HG03439 (cell line): ENCODE measurements at regions not wholly inside any gene's neighbourhood (a gene's known extent, or its start where the extent isn't known, plus 50 kb on each side); places are given as distances from the start of the nearest gene placed in this dataset.

Source experiments
- ATAC-seq: cut with Tn5 transposase; IDR thresholded peaks from one replicate; pipeline ENCODE4 v1.9.1; 2021; ENCODE audit warnings: mild to moderate bottlenecking, moderate library complexity; ENCODE audit not compliant: unreplicated experiment

DNA sequence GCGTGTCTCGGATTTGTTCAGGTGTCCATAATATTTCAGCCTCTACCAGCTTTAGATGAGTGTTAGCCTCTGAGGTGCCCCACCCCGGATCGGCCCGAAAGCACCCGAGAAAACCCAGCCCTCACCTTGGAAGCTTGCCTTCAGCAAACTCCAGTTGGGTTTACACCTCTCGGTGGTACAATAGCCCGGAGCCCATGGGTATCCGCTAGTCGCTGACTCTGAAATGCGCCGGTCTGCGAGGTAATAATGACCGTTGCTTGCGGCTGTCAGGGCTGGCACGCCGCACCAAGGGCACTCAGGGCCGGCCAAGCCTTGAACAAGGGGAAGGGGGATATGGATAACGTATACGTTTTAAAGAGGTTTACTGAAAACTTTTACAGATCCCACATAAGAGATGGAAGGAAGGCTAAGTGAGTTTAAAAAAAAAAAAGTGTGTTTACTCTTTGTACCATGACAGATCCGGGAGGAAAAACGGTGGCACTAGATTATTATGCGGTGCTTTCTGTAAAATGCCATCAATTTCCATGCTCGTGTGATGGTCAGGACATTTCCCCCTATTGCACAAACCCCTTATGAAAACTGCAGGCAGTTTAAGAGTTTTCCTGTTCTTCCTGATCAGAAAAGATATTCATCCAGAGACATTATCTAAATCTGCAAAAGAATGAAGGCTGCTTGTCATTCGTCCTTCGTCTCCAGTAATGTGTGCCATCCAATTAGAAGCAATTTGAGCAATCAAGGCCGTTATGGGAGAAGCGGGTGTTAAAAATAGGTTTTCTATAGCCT lies 124.2 kb downstream of the TMEM161B start:
- no peak for ATAC-seq

DNA sequence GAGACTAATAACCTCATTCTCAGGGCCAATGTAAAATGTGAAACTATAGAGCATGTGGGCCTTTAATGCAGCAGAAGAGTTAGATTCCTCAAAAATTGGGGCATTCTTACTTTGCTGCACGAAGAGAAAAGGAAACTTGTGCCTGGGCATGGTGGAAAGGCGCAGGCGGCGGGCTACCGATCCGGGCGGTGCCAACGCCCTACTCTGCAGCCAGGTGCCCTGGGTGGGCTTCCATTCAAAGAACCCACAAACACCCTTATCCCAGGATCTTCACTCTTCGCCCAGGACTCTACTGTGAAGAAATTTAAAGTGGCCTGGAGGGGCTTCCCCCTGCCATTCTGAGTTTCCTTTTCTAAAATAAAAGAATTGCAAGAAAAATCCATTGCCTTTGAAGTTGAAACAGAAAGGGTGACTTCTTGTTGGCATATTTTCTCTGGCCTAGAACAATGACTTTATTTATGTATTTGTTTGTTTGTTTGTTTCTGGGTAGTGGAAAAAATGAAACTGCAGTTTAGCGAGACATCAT lies 124.9 kb downstream of the TMEM161B start:
- no peak for ATAC-seq

DNA sequence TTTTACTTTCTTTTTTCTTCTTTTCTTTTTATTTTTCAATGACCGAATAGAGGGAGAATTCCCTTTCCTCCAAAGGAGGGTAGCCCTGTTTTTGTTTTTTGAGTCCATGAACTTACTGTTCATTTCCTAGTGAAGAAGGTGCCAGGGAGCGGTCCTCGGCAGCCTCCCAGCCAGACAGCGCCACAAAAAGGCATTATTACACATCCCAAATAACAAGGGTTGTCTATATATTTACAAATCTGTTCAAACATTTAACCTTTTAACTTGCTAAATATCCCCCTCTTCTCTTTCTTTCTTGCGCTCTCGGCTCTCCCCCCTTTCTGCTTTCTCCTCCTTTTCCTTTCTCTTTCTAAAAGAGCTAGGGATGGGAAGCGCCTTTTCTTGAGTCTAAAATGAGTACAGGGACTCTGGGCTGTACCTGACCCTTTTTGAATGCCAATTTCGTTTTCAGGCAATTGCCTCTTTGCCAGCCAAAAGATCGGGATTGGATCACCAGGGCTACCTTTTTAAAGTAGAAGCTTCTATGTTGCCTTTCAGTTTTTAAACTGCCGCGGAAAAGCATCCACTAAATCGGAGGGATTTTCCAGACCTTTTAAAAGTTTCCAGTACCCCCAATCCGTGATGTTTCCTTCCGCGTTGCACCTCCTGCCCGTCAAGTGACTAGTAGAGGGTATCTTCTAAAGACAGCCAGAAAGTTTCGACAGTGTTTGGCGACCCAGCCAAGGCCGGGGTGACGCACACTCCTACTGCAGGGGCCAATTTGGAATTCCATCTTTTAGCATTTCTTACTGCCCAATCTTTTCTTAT lies 125.6 kb downstream of the TMEM161B start:
- ATAC-seq: no peak

DNA sequence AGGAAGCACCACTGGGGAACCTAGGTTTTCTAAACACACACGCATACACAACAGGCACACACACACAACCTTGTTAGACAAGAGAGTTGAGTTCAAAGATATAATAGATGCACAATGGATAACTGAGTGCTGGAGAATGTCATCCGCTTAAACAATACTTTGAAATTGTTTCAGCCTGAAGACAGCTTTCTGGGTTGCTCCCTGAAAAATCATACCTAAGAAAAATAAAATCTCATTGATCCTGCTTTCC lies 126.1 kb downstream of the TMEM161B start:
- no peak for ATAC-seq

DNA sequence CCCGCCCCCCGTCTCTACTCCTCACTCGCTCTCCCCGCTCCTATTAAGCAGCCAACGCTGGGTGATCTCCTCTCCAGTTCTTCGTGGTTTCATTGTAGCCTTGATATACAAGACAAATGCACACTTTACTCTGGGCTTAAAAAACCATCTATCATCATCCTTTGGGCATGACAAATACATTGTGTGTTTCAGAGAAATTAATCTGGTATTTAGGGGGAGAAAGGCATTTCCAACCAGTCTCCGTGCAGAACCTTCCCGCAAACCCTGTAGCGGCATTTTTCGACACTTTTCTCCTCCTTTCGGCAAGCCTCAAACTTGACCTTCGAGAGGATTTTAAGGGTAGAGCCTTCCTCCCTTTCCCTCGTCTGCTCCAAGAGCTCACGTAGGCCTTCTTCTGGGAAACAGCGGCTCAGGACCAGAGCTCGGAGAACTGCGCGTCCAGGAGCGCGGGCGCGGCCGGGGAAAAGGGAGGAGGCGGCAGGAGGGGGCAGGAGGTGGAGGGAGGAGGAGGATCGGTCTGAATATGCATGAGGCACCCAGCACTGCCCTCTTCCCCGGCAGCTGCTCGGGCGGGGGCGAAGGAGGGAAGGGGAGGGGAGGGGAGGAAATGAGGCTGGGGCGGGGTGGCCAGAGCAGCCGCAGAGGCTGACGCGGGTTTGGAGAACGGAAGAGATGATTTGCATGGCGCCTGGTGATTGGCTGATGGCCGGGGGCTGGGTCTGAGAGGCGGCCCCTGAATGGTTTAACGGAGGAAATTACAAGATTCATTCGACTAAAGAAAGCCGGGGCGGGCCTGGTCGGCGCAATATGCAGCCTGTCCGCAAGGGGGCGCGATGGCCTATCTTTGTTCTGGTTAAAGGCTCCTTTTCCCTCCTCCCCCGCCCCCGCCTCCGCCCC lies 127.5 kb downstream of the TMEM161B start:
- peak; percentile 92 for ATAC-seq

DNA sequence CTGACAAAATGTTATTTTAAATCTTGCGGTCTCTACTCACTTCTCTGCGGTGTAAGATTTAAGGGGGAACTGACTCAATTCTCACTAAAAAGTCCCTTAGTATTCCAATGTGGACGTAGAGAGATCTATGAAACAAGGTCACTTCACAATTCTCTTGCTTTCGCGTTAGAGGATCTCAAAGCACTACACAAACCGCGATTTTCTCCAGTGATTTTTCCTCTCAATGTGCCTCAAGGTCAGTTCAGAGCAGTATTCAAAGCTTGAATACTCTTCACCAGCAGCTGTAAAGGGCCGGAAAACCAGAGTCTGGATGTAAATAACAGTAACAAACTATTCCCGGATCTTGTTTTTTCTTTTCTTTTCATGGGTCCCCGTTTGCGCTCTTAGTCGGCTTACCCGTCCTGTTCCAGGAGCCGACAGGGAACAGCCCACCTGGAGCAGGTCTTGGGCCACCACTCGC lies 128.2 kb downstream of the TMEM161B start:
- ATAC-seq: no peak

DNA sequence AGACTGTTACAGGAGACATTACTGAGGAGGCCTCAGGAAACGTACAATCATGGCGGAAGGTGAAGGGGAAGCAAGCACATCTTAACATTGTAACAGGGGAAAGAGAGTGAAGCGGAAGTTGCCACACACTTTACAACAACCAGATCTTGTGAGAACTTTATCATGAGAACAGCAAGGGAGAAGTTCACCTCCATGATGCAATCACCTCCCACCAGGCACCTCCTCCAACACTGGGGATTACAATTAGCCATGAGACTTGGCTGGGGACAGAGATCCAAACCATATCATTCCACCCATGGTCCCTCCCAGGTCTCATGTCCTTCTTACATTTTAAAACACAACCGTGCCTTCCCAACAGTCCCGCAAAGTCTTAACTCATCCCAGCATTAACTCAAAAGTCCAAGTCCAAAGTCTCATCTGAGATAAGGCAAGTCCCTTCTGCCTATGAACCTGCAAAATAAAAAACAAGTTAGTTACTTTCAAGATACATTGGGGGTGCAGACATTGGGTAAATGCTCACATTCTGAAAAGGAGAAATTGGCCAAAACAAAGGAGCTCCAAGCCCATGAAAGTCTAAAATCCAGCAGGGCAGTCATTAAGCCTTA lies 138.3 kb downstream of the TMEM161B start:
- no peak for ATAC-seq

DNA sequence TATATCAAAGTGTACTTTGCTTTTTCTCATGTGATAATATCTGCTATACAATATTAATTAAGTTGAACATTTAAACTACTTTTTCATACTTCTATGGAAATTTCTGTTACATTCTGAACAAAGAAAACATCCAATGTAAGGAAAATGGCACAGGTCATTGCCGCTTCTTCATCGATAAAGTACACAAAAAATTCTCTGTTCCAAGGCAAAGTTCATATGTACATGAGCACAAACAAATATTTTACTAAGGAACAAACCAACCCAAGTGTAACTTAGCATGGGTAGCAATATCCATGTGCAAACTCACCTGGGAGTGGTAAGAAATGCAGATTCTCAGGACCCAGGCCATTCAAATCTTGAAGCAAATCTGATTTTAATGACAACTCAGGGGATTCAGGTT lies 139.8 kb downstream of the TMEM161B start:
- no peak for ATAC-seq

DNA sequence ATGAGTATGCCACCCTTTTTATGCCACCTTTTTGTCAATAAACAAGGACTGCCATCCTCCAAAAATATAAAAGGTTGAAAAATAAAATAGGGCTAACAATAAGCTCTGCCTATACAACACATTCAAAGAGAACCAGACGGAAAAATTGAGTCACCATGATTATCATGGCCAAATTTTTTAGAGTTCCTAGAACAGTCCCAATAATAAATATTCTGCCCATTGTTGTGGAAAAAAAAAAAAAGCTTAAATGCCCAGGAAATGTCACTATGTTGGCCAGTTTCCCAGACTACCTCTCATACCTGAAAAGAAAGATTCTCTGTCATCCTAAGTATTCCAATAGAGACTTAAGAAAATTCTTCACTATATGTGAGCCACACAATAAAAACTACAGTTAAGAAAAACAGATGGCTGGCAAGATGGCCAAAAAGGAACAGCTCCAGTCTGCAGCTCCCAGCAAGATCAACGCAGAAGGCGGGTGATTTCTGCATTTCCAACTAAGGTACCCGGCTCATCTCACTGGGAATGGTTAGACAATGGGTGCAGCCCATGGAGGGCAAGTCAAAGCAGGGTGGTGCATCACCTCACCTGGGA lies 149.0 kb downstream of the TMEM161B start:
- ATAC-seq: no peak

DNA sequence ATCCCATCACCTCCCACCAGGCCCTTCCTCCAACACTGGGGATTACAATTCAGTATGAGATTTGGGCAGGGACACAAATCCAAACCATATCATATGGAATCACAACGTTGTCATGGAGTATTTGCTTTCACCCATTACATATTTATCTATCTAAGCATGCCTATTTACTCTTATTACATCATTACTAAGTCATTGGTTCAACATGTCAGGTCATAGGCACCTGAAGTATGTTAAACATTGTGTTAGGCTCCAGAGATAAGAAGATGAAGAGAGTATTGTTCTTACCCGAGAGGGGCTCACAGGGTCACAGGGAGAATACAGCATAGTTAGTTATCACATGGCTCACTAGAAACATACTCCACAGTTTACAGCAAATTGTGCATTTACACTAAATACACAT lies 150.5 kb downstream of the TMEM161B start:
- ATAC-seq: no peak

DNA sequence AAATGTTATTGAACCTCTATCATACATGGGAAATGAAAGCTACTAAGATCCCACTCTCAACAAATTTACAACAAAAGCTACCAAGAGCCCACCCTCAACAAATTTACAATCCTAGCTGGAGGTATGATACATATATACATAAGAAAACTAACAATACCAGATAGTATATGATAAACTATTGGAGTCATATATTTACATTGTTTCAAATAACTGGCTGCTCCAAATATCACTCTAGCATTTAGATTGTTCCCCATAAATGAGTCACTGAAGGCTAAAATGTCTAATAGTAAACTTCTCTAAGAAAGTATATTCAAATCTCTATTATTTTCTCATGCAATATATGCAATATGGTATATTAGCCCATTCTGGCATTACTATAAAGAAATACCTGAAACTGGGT lies 151.1 kb downstream of the TMEM161B start:
- no peak for ATAC-seq

DNA sequence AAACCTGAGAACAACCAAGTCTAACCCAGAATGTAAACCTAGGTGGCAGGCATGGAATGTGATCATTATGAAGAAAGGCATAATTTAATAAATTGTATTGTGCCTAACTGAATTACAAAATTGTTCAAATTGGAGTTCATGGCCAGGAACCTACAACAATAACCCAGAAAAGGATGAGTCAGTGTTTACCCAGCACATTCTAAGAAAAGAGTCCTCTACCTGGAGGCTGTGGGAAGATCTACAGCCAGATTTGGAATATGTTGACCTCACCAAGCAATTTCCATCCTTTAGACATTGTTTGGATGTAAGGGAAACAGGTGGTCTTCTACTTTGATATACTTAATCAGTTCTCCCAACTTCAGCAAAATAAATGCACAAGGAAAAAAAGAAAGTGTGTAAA lies 152.2 kb downstream of the TMEM161B start:
- no peak for ATAC-seq

DNA sequence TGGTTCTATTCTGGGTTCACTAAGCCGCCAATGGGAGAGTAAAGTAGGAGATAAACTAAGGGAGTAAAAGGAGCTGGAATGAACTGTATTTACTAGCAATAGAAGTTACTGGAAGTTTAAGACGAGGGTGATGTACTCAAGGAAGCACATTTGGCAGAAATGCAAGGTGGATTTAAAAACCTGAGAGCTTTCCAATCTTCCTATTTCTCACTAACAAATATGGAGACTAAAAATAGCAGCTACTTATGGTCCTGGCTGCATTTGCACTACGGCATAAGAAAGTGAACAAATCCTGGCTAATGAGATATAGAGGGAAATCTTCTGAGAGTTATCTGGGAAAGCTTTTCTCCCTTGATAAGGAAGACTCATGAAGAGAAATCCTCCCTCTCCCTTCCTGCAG lies 153.4 kb downstream of the TMEM161B start:
- ATAC-seq: no peak

DNA sequence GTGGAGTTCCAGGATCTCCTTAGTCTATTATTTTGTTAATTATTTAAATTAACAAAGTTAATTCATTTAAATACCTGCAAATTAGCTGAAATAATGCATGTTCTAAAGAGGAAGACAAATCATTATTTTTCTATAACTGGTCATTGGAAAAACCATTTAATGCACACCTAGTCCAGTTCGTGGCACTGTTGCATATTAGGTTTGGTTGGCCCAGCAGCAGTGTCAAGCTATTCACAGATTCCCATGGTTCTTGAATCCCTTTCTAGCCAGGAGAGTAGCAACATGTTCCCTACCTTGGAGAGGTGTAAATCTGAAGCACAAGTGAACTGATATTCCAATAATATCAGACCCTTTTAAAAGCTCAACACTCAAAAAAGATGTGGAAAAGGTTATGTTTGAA lies 155.2 kb downstream of the TMEM161B start:
- ATAC-seq: no peak

DNA sequence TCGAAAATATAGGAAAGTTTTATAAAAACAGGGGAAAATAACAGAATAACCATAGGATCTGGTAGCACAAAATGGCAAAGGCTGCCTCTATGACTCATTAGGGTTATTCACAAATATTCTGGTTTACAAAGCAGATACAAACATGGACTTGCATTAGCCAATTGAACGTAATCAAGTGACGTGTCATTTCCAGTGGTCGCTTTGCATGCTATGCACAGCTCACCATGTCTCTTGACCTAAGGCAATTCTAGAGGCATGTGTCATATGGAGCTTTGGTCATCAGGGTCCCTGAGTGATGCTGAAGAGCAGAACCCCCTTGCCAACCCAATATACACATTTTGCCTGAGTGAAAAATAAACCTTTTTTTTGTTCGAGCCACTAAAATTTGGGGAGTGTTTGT lies 158.8 kb downstream of the TMEM161B start:
- no peak for ATAC-seq

DNA sequence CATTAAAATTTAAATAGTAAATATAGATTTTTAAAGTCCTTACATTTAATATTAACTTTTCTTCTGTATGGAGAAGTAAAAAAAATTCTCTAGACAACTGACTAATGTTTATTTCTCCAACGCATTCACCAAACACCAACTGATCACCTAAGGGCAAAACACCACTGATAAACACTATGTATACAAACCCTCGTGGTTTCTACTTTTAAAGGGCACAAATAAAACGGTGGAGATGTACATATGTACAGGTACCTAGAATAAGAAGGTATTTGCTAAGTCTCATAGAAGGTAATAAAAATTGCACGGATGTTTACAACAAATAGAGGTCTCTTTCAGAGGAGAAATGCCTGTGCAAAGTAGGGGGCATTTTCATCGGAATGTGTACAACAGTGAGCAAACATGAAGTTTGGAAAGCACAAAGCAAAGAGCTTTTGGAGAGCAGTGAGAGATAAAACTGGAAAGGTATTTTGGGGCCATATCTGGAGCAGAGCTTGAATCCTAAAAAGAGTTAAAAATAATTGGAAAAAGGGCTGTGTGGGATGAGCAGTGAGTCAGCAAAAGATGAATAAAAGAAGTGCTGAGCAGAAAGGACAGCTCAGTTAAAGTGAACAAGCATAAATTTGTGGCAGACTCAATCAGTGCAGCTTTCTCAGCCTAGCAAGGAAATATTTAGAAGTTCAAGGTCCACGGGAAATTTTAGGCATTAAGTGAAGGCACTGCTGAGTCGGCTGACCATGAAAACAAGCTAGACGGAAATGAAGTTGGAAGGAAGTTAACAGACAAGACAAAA lies 160.0 kb downstream of the TMEM161B start:
- ATAC-seq: no peak

DNA sequence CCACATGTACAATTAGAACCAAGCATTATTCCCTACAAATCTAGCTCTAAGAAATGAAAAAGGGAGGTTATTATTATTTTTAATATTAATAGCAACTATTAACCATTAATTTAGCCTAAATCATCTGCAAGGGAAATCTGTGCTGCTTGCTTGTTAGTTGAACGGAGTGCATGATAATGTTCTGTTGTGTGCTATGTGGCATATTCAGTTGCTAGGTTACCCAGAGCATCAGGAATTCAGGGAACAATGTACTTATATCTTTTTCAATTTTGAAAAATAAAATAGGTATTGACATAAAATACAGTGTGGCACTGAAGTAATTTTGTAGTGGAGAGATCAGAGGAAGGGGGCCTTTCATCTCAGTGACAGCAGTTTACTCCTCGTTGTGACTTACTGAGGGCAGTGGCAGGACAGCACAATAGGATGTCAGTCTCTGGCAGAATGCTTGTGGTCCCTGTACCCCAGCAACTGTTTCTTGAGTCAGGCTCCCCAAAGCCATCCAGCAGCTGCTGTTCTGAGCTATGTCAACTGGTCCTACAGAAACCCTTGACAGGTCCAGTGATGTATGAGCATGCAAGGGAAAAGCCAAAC lies 173.6 kb downstream of the TMEM161B start:
- no peak for ATAC-seq

DNA sequence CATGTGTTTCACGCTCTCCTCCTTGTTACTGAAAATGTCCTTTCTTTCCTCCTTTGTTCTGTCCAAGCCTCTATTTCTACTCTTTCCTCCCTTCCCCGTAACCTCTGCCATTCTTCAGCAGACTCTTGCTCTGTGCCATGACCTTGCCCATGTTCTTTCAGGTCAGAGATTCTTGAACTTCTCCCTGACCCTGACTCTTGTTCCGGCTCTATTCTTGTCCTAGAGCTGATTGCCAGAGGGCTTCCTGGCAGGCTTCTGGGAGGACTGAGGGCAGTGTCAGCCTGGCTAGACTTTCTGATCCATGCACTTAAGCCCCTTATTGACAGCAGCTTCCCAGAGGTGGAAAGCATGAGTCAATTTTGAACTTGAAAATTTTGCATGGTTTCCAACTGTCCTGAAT lies 174.2 kb downstream of the TMEM161B start:
- no peak for ATAC-seq

DNA sequence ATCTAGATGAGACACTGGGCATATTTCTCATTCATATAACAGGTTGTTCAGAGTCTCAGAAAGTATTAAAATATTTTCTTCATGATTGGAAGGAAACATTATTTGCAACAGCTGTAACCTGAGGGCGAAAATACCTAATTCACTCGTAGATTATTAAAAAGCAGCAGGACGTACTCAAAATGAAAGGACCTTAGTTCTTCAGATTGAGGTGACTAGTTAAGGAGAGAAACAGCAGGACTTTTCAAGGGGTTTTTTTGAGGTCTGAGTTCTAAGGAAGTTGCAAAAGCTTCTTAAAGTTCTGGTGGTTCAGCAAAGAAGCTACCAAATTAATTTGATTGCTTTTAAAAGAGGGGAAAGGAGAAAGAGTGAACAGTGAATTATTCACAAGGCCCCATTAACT lies 174.9 kb downstream of the TMEM161B start:
- no peak for ATAC-seq
